ENCODE measurements at regions not wholly inside any gene's neighbourhood (a gene's known extent, or its start where the extent isn't known, plus 50 kb on each side); places are given as distances from the start of the nearest gene placed in this dataset.

DNA sequence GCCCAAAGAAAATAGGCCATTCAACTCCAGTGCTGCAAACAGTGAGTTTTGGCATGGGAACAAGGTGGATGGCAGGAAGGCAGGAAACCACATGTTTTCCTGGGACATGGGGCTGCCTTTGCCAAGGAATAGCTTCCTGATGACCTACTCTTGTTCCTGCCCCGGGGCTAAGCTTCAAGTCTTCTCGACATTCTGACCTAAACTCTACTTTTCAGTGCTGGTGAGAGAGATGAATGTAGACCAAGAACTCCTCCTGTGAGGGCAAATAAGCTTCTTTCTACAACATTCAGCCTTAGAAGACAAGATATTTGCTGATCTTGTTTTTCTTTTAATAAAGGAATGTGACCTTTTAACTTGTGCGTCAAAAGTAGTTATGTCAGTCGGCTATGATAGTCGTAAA, 199.0 kb downstream of the GPR37 start:
- H3K9ac ChIP-seq (ENCODE audit: low read length), result no peak overlapping the region
- no peak overlapping the region for H3K4me3 ChIP-seq (ENCODE audit: low read depth, low read length)
- no peaks in the 10 kb centered on the region for H3K36me3 ChIP-seq (ENCODE audit: control insufficient read depth, insufficient read depth, low read length)
- H3K9me3 ChIP-seq (ENCODE audit: control insufficient read depth, insufficient read depth, low read depth, low read length), result no peaks in the 10 kb centered on the region
- peaks cover 4% of the 10 kb centered on the region; the same call in 1 of the 2 replicates for H3K4me1 ChIP-seq (ENCODE audit: control insufficient read depth, insufficient read depth, low read length)
- H3K27ac ChIP-seq (ENCODE audit: low read depth, low read length), result no peak overlapping the region
- no peaks in the 10 kb centered on the region for H3K27me3 ChIP-seq (ENCODE audit: control insufficient read depth, insufficient read depth, low read length)

DNA sequence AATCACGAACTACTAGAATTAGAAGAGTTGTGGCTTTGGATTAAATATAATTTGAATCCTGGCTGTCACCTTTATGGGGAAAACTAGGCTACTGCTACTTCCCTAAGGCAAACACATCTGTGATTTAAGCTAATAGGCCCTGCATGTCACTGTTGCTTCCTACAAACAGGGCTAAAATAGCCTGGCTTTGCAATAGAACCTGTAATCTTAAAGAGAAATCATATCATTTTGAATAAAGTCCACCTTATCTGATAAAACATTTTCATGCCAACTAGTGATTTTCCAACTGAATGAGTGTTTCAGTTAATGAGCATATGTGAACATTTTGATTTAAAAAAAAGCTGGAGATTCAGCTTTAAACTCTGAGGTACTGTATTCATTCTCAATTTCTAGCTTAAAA, 208.0 kb downstream of the GPR37 start:
- H3K27ac ChIP-seq (ENCODE audit: low read depth, low read length), result no peak overlapping the region
- no peak overlapping the region for H3K9ac ChIP-seq (ENCODE audit: low read length)
- H3K4me1 ChIP-seq (ENCODE audit: control insufficient read depth, insufficient read depth, low read length), result no peaks in the 10 kb centered on the region
- H3K36me3 ChIP-seq (ENCODE audit: control insufficient read depth, insufficient read depth, low read length), result no peaks in the 10 kb centered on the region
- no peak overlapping the region for H3K4me3 ChIP-seq (ENCODE audit: low read depth, low read length)
- H3K27me3 ChIP-seq (ENCODE audit: control insufficient read depth, insufficient read depth, low read length), result no peaks in the 10 kb centered on the region
- no peaks in the 10 kb centered on the region for H3K9me3 ChIP-seq (ENCODE audit: control insufficient read depth, insufficient read depth, low read depth, low read length)

DNA sequence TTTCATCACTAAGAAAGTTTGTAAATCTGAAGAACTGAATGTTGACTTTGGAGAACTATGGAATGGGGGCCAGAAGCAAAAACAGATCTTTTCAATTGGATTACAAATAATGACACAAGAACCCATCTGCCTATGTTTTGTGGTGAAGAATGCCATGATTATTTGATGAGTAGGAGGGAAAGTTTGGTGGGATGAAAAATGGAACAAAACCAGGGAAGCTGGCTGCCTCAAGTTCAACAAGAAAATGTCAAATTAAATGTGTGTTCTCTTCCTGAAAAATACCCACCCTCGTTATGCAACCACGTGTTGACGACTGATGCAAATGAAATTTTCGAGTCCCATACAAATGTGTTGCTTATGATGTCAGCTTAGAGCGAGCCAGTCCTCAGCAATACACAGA, 208.5 kb downstream of the GPR37 start:
- Histone ChIP-seq H3K4me3 (ENCODE audit: low read depth, low read length) (no peak overlapping the region), H3K4me1 (ENCODE audit: control insufficient read depth, insufficient read depth, low read length) (no peaks in the 10 kb centered on the region), H3K9ac (ENCODE audit: low read length) (no peak overlapping the region), H3K36me3 (ENCODE audit: control insufficient read depth, insufficient read depth, low read length) (no peaks in the 10 kb centered on the region), H3K27ac (ENCODE audit: low read depth, low read length) (no peak overlapping the region), H3K9me3 (ENCODE audit: control insufficient read depth, insufficient read depth, low read depth, low read length) (no peaks in the 10 kb centered on the region), H3K27me3 (ENCODE audit: control insufficient read depth, insufficient read depth, low read length) (no peaks in the 10 kb centered on the region)

DNA sequence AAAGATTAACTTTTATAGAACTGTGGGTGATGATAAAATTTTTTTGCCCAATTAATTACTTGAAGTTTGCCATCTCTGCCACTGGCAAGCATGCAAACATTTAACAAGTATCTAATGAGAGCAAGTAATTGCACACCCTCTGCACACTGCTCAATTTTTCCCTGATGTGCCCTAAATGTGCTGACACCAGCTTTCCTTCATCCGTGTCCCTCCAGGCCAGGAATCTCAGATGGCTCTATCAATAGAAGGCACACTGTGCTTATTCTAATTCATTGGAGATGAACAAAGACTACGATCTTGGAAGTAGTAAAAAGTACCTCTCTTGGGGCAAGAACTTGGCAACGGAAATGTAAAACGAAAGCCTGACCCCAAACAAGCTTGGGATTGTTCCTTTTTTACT, 212.1 kb downstream of the GPR37 start:
- H3K4me1 ChIP-seq (ENCODE audit: control insufficient read depth, insufficient read depth, low read length), result no peaks in the 10 kb centered on the region
- no peak overlapping the region for H3K27ac ChIP-seq (ENCODE audit: low read depth, low read length)
- no peaks in the 10 kb centered on the region for H3K36me3 ChIP-seq (ENCODE audit: control insufficient read depth, insufficient read depth, low read length)
- no peak overlapping the region for H3K4me3 ChIP-seq (ENCODE audit: low read depth, low read length)
- no peaks in the 10 kb centered on the region for H3K27me3 ChIP-seq (ENCODE audit: control insufficient read depth, insufficient read depth, low read length)
- no peaks in the 10 kb centered on the region for H3K9me3 ChIP-seq (ENCODE audit: control insufficient read depth, insufficient read depth, low read depth, low read length)
- H3K9ac ChIP-seq (ENCODE audit: low read length), result no peak overlapping the region

DNA sequence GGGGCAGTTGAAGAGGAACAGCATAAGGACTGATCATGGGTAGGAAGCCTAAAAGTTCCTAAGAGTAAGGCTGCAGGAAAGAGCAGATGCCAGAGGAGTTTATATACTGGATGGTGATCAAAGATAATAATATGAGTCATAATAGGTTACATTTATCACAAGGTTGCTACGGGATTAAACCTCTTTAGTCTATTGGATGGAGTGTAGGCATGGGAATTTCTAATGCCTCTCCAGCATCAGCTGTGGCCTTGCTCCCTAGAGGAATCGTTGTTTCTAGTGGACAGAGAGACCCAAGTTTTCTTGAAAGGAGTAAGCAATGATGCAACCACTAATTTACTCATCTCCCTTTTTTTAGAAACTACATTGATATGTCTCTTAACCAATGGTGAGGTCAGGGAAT, 213.4 kb downstream of the GPR37 start:
- H3K4me3 ChIP-seq (ENCODE audit: low read depth, low read length), result no peak overlapping the region
- no peaks in the 10 kb centered on the region for H3K36me3 ChIP-seq (ENCODE audit: control insufficient read depth, insufficient read depth, low read length)
- H3K9me3 ChIP-seq (ENCODE audit: control insufficient read depth, insufficient read depth, low read depth, low read length), result no peaks in the 10 kb centered on the region
- no peak overlapping the region for H3K27ac ChIP-seq (ENCODE audit: low read depth, low read length)
- H3K9ac ChIP-seq (ENCODE audit: low read length), result no peak overlapping the region
- H3K4me1 ChIP-seq (ENCODE audit: control insufficient read depth, insufficient read depth, low read length), result peaks cover 3% of the 10 kb centered on the region; the same call in 1 of the 2 replicates
- H3K27me3 ChIP-seq (ENCODE audit: control insufficient read depth, insufficient read depth, low read length), result no peaks in the 10 kb centered on the region

DNA sequence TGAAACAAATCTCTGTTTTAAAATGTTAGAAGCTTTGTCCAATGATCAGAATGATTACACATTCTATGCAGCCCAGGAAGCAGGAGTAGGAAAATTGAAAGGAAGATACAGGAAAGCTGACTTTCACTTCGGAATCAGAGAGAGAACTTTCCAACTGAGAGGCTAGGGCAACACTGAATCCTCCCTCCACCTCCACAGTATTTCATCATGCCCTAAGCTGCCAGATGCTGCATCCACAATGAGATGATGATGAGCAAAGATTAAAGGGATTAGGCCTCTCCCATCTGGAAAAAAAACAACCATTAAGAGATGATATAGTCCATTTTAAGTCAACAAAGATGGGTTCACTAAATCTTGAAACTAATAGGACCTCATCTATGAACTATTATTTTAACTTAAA, 215.6 kb downstream of the GPR37 start:
- Histone ChIP-seq H3K4me3 (ENCODE audit: low read depth, low read length) (no peak overlapping the region), H3K9ac (ENCODE audit: low read length) (no peak overlapping the region), H3K36me3 (ENCODE audit: control insufficient read depth, insufficient read depth, low read length) (no peaks in the 10 kb centered on the region), H3K27ac (ENCODE audit: low read depth, low read length) (no peak overlapping the region), H3K27me3 (ENCODE audit: control insufficient read depth, insufficient read depth, low read length) (no peaks in the 10 kb centered on the region), H3K9me3 (ENCODE audit: control insufficient read depth, insufficient read depth, low read depth, low read length) (no peaks in the 10 kb centered on the region), H3K4me1 (ENCODE audit: control insufficient read depth, insufficient read depth, low read length) (peaks cover 3% of the 10 kb centered on the region; the same call in 1 of the 2 replicates)

DNA sequence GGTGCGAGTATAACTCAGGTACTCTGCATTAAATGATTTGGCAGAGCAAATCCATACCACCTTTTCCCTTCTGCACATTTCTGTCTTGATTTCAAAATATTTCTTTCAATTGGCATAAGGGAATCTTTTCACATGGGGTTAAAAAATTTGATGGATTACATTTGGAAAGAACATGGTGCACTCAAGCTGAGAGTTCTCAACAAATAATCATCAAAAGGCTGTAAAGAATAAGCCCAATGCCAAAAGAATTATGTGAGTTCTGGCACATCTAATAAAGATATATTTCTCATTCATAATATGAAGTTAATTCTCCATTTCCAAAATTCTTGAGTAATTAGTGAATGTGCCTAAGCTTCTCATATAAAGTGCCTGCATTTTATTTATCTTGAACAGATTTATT, 223.1 kb downstream of the GPR37 start:
- Histone ChIP-seq H3K9ac (ENCODE audit: low read length) (no peak overlapping the region), H3K4me1 (ENCODE audit: control insufficient read depth, insufficient read depth, low read length) (no peaks in the 10 kb centered on the region), H3K36me3 (ENCODE audit: control insufficient read depth, insufficient read depth, low read length) (no peaks in the 10 kb centered on the region), H3K27ac (ENCODE audit: low read depth, low read length) (no peak overlapping the region), H3K4me3 (ENCODE audit: low read depth, low read length) (no peak overlapping the region), H3K9me3 (ENCODE audit: control insufficient read depth, insufficient read depth, low read depth, low read length) (no peaks in the 10 kb centered on the region), H3K27me3 (ENCODE audit: control insufficient read depth, insufficient read depth, low read length) (no peaks in the 10 kb centered on the region)

DNA sequence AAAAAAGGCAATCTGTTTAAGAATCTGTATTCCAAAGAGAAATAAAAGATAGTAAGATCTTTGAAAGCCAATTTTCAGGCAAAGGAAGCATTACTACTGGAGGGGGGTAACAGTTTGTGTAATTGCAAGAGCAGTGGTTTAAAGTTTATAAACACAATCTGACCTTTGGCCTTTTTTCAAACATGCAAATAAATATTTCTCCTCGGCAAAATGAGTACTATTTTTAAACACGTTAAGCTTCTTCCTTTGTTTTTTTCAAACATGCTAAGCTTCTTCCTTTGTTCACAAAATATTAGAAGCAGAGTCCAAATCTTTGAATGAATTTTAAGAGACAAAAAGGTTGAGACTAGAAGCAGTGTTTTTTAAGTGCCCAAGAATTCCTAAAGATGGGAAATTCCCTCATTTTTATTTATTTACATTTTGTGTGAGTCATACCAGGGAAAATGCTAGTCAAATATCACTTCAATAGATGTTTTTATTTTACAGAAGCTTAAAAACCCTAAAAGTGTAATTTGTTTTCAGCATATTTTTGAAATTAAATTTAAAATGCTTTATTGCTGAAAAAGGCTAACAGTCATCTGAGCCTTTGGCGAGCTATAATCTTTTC, 229.3 kb downstream of the GPR37 start:
- no peak overlapping the region for H3K27ac ChIP-seq (ENCODE audit: low read depth, low read length)
- H3K9me3 ChIP-seq (ENCODE audit: control insufficient read depth, insufficient read depth, low read depth, low read length), result no peaks in the 10 kb centered on the region

DNA sequence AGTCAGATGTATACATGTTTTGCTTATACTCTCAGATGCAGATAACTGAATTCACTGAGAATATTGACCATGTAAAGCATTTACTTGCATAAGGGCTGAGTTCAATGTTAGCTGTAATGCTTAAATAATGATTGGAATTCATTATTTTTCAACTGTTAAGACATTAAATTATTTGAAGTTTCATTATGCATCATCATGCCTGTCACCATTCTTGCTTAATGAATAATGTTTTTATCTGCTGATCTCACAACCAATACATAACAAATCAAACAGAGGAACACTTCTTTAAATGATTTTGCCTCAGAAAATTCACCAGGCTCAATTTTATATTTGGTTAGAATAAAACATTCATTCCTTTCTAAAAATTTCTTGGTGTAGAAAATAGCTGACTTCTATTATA, 233.4 kb downstream of the GPR37 start:
- H3K4me3 ChIP-seq (ENCODE audit: low read depth, low read length), result no peak overlapping the region
- H3K4me1 ChIP-seq (ENCODE audit: control insufficient read depth, insufficient read depth, low read length), result no peaks in the 10 kb centered on the region
- H3K27me3 ChIP-seq (ENCODE audit: control insufficient read depth, insufficient read depth, low read length), result no peaks in the 10 kb centered on the region
- H3K9ac ChIP-seq (ENCODE audit: low read length), result no peak overlapping the region
- H3K9me3 ChIP-seq (ENCODE audit: control insufficient read depth, insufficient read depth, low read depth, low read length), result peaks cover 25% of the 10 kb centered on the region
- H3K27ac ChIP-seq (ENCODE audit: low read depth, low read length), result no peak overlapping the region
- no peaks in the 10 kb centered on the region for H3K36me3 ChIP-seq (ENCODE audit: control insufficient read depth, insufficient read depth, low read length)

More for the DNA sequence above, 229.3 kb downstream of the GPR37 start:
- Histone ChIP-seq H3K36me3 (ENCODE audit: control insufficient read depth, insufficient read depth, low read length) (no peaks in the 10 kb centered on the region), H3K4me1 (ENCODE audit: control insufficient read depth, insufficient read depth, low read length) (no peaks in the 10 kb centered on the region), H3K4me3 (ENCODE audit: low read depth, low read length) (no peak overlapping the region), H3K9ac (ENCODE audit: low read length) (no peak overlapping the region), H3K27me3 (ENCODE audit: control insufficient read depth, insufficient read depth, low read length) (no peaks in the 10 kb centered on the region)

DNA sequence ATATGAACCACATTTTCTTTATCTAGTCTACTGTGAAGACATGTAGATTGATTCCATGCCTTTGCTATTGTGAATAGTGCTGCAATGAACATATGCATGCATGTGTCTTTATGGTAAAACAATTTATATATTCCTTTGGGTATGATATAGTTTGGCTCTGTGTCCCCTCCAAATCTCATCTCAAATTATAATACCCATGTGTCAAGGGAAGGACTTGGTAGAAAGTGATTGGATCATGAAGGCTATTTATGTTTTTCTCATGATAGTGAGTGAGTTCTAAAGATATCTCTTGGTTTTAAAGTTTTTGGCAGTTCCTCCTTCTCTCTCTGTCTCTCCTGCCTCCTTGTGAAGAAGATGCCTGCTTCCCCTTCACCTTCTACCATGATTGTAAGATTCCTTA, 248.7 kb downstream of the GPR37 start:
- Histone ChIP-seq H3K36me3 (ENCODE audit: control insufficient read depth, insufficient read depth, low read length) (no peaks in the 10 kb centered on the region), H3K27ac (ENCODE audit: low read depth, low read length) (no peak overlapping the region), H3K4me1 (ENCODE audit: control insufficient read depth, insufficient read depth, low read length) (no peaks in the 10 kb centered on the region), H3K9me3 (ENCODE audit: control insufficient read depth, insufficient read depth, low read depth, low read length) (peaks cover 6% of the 10 kb centered on the region), H3K27me3 (ENCODE audit: control insufficient read depth, insufficient read depth, low read length) (no peaks in the 10 kb centered on the region), H3K9ac (ENCODE audit: low read length) (no peak overlapping the region), H3K4me3 (ENCODE audit: low read depth, low read length) (no peak overlapping the region)

DNA sequence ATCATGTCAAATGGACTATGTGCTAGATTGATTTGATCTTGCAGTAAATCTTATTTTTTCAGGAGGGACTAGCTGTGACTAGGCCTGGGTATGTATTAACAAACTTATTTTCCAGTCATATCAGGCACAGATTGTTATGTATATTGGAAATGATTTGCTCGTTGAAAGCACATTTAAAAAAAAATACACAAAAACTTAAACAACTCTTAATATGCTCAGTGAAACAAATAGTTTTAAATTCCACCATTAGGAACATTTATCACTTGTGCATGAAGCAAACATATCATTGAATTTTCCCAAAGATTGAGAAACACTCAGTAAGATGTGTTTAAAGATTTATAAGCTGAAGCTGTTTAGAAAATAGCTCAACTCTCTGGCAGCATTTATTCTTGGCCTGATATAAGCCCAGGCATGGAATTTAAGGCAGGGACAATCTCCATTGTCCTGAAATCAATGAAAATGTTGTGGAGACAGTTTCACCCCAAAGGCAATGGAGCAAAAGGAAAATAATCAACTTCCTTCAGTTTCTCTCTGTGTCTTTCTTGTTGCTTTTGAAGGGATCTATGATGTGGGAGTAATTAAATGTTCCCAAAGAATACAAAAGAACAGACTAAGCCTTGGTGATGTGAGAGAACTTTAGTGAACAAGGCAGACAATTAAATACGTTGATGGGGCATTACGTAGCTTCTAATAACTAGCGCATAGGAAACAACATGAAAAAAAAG, 250.3 kb downstream of the GPR37 start:
- no peak overlapping the region for H3K9ac ChIP-seq (ENCODE audit: low read length)
- H3K4me1 ChIP-seq (ENCODE audit: control insufficient read depth, insufficient read depth, low read length), result no peaks in the 10 kb centered on the region
- no peaks in the 10 kb centered on the region for H3K27me3 ChIP-seq (ENCODE audit: control insufficient read depth, insufficient read depth, low read length)
- no peak overlapping the region for H3K4me3 ChIP-seq (ENCODE audit: low read depth, low read length)
- no peak overlapping the region for H3K27ac ChIP-seq (ENCODE audit: low read depth, low read length)
- H3K36me3 ChIP-seq (ENCODE audit: control insufficient read depth, insufficient read depth, low read length), result no peaks in the 10 kb centered on the region
- peaks cover 6% of the 10 kb centered on the region for H3K9me3 ChIP-seq (ENCODE audit: control insufficient read depth, insufficient read depth, low read depth, low read length)
